HG03442 (cell line): ENCODE measurements at regions not wholly inside any gene's neighbourhood (a gene's known extent, or its start where the extent isn't known, plus 50 kb on each side); places are given as distances from the start of the nearest gene placed in this dataset.

Source experiments
- ATAC-seq: cut with Tn5 transposase; IDR thresholded peaks from one replicate; pipeline ENCODE4 v1.9.1; 2021; ENCODE audit warnings: mild to moderate bottlenecking, moderate library complexity; ENCODE audit not compliant: unreplicated experiment

DNA sequence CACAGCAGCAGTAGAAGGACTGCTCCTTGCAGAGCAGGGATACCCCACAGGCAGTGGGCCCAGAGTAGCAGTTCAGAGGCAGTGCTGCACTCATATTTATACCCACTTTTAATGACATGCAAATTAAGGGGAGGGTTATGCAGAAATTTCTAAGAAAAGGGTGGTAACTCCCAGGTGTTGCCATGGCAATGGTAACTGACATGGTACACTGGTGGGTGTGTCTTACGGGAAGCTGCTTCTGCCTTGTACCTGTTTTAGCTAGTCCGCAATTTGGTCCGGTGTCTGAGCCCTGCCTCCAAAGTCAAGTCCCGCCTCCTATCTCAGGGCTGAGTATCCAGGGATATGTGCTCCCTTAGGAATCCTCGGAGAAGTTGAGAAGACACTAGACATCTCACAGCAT lies 79.2 kb upstream of the UQCRFS1 start:
- ATAC-seq = no peak

DNA sequence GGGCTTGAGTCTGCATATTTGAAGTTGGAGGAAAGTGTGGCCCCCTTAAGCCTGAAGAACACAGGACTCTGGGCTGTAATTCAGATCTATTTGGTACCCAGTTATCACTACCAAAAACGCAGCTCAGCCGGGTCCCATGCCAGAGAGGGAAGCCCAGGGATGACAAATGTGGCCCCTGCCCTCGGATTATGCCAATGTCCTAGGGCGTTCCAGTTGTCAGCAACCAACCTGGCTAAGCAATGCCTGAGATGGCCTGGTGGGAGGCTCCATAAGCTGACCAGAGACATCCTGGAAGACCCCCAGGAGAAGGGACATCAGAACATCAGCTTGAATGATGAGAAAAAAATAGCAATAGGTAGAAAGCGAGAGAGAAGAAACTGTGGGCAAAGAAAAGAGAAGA lies 79.6 kb upstream of the UQCRFS1 start:
- ATAC-seq = no peak

DNA sequence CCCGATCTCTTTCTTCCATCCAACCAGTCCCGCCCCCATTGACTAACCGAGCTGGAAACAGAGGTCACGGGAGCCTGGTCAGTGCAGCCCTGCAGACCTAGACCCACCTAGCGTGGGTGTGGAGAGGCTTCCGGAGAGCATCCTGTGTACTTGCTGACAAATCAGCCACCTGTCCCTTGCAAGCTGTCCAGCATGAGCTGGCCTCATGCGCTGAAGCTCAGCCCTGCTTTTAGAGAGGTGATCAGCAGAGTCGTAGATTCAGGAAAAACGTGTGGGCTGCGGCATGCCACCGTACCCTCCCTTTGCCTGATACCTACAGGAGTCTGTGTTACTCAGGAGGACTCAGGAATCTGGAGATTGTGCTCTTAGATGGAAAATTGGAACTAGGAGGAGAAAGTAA lies 80.3 kb upstream of the UQCRFS1 start:
- no peak for ATAC-seq

DNA sequence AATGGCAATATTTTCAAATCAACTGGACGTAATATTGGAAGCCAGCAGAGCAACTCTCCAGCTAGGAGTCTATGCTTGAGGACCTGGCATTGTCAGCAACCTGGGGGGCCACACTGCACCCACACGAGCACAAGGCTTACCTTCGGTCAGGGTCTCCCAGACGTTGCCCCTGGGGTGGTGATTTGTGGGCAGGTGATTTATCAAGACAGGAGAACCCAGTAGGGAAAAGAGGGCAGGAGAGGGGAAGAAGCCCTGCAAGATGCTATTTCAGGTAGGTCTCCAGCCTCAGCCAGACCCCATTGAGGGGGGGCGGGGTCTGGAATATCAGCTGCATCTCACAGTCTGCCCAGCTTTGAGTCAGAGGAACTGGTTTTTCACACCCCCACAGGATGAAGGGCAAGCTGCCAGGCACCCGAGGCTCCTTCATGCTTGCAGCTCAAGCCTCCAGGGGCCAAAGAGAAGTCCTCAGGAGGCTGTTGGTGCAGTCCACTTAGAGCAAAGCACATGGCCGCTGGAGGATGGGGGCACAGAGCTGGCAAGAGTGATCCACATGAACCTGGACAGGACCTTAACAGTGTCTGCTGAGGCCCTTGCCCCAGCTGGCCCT lies 80.9 kb upstream of the UQCRFS1 start:
- ATAC-seq = no peak

GRCh38 chr19:29294343-29294811 lies 81.4 kb upstream of the UQCRFS1 start:
- ATAC-seq = no peak

DNA sequence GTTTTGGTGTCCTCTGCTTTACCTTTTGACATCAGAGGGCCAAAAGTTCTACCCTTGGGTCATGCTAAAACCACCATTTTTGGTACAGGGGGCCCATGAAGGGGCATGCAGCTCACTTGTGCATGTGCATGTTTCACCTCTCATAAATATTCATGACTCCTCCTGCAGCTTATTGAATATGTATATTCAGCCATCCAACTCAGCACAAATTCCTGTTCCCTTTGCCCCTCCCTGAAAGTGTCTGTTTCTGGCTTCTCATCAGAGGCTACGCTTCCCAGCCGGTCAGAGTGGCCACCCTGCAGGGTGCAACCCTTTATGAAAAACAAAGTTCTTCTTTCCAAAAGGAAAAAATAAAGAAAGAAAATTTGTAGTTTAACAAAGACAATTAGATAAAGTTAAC lies 82.3 kb upstream of the UQCRFS1 start:
- ATAC-seq = no peak

- no peak for ATAC-seq
Observed at GRCh38 chr19:29297381-29297780, 84.4 kb upstream of the UQCRFS1 start.

DNA sequence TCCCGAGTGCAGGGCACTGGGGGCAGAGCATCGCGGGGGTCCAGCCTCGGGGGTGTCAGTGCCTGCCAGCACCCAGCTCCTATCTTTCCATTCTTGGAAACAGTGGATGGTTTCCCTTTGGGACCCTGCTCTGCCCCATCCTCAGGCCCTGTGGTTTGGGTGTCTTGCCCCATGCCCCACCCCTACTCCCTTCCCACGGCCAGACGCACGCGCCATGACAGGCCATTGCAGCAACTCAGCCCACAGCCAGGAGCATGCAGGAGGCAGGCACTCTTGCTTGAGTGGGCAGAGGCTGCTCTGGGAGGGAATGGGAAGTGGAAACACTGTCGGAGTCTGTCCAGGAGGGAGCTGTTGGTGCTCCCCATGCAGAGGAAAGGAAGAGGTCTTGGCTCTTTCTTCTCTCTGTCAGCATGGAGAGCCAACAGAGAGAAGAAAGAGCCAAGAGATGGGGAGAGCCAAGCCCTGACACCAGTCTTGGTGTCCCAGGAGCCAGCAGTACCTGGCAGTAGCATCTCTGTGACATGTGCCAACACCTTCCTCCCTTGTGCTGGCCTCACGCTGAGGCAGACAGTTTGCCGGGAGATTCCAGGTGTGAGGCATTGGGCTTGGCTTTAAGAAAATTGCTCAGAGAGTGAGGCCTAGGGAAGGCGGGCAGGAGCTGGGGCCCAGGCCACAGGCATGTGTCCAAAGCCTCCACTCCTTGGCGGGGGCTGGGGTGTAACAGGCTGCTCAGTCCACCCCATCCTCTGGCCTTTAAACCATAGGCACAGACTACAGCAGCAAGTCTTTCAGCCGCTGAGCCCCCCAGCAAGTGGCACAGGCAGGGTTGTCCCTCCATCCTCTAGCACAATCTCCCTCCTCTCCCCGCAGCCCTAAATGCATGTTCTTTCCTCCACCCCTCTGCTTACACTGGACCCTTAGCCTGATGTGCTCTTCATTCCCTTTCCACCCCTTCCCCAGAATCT lies 86.7 kb upstream of the UQCRFS1 start:
- no peak for ATAC-seq

GRCh38 chr19:29302002-29302928 lies 89.3 kb upstream of the UQCRFS1 start:
- no peak for ATAC-seq

DNA sequence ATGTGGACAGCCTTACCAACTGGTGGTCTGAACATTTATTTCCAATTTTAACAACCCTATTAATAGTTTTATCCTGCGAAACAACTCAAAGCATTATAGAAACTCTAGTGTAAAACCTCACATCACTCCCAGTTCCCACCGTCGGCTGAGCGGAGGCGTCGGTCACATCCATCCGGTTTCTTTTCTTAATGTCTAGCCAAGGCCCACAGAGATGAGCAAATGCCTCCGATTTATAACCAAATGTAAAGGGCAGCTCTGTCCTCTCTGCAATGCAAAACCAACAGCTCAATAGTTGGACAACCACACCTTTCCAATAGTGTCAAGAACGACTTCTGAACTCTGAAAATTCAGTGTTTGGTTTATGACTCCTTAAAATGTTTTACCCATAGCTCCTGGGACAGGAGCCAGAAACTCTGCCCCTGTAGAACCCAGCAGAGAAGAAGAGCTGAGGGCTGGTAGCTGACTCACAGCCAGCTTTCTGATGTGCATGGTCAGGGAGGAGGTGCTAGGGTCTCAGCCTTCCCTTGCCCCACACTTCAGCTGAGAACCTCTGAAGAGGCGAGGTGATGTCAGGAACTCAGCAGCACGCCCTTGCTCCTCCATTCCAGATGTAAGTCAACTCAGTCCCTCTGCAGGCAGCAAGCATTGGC lies 90.2 kb upstream of the UQCRFS1 start:
- ATAC-seq = no peak

DNA sequence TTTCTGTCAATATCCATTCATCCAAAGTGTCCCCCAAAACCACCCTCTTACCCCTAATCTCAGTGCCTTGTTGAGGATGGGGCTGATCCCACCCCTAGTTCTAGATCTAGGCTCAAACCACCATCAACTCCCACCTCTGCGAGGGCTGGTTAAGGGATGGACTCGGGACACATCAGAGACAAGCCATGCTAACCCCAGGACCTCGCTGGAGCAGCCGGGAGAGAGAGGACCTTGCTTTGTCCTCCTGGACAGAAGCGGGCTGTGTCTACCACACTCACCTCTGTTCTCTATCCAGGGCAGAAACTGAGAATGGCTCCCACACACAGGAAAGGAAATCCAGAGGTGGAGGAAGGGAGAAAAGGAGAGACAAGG lies 90.8 kb upstream of the UQCRFS1 start:
- ATAC-seq = no peak

GRCh38 chr19:29305268-29305667 lies 92.3 kb upstream of the UQCRFS1 start:
- no peak for ATAC-seq

- ATAC-seq = no peak
Observed at GRCh38 chr19:29308977-29309590, 96.1 kb upstream of the UQCRFS1 start.

DNA sequence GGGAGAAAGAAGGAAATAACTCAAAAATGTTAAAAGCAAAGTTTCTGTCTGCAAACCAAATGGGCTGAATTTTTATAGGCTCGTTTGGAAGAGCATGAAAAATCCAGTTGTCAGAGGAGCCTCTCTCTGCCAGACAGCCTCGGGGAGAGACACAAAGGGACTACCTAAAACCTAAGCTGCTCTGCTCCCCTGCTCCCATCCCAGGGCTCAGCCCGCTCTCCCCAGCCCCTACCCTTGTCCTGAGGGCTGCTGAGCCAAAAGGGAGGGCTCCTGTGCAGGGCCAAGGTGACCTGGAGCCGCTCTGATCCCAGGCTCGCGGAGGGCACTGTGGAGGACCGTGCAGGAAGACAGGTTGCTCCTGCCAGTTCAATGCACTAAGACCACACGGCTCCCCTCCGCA lies 96.7 kb upstream of the UQCRFS1 start:
- no peak for ATAC-seq

DNA sequence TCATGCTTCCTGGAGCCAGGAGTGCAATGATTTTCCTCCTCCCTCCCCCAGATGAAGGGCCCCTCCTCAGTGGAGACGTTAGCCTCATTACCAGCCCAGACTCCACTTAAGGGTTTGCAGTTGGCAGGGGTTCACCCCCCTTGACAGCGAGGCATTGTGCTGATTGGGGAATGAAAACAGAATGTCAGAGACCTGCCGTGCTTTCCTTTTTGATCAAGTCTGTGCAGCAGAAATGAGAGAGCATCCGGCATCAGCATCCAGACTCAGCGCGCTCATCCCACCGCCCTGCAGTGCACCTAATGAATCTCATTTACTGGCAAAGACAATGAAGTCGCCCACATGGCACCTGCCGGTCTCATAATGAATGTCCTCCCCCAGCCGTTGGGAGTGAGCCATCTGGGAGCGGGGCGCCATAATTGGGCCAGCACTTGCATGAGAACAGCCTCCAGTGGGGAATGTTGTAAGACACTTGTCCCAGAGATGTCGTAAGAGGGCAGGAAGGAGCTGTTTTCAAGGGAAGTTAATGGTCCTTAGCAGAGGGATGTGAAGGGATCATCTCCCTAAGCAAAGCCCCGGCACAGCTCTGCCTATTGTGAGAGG lies 98.3 kb upstream of the UQCRFS1 start:
- ATAC-seq = no peak

GRCh38 chr19:29315556-29316190 lies 102.7 kb upstream of the UQCRFS1 start:
- ATAC-seq = no peak

DNA sequence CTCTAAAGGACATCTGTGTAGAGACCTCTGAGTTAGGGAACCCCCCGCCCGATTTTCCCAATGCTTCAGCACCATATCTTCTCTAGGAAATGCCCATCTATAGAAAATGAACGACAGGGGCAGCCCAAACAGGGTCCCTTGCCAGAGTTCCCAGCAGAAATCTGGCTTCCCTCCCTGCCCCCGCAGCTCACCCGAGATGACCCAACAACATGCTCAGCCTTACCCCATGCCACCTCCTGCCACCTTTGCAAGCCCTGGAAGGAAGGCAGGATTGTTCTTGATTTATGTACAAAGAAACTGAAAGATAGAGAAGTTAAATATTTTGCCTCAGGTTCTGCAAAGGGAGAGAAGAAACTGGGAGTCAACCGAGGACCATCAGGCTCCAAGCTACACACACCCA lies 105.6 kb upstream of the UQCRFS1 start:
- ATAC-seq = no peak

DNA sequence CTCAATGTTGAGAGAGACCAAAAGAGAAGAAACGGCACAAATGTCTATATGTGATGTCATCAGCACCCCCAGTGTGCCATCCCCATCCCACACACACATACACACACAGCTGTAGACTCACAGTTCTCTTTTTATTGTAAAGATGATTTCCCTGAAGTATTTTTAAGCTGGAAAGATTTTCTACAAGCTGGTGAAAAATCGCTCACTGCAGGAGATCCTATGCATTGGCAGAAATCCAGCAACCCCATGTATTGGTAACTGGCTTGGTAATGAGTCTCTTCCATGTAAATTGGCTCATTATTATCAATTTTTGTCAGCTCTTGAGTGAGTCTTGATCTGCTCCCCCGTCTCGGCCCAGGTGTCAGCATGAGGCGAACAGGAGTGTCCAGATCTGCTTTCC lies 107.1 kb upstream of the UQCRFS1 start:
- ATAC-seq = no peak

- ATAC-seq = no peak
Observed at GRCh38 chr19:29320618-29321017, 107.7 kb upstream of the UQCRFS1 start.
